ENCODE measurements at regions not wholly inside any gene's neighbourhood (a gene's known extent, or its start where the extent isn't known, plus 50 kb on each side); places are given as distances from the start of the nearest gene placed in this dataset.
"Not testable (repeated sequence)": the region's sequence is repeated elsewhere in the genome, so short reads cannot be mapped to it uniquely, and the experiment has no call there.

DNA sequence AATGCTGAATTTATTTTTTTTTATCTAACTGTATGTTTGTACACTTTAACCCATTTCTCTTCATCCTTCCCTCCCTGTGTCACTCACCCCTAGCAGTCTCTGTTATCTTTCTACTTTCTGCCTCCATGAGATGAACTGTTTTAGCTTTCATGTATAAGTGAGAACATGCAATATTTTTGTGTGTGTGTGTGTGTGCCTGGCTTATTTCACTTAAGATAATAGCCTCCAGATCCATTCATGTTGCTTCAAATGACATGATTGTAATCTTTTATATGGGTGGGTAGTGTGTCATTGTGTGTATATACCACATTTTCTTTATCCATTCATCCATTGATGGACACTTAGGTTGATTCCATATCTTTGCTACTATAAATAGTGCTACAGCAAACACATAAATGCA, 1023.9 kb downstream of the TLE1 start:
- Histone ChIP-seq H3K27me3 (ENCODE audit: insufficient read depth, low read length) (no peaks in the 10 kb centered on the region), H3K36me3 (ENCODE audit: insufficient read depth, low read length) (no peaks in the 10 kb centered on the region), H3K4me1 (ENCODE audit: control insufficient read depth, insufficient read depth, low read length, unreplicated experiment) (no peaks in the 10 kb centered on the region), H3K4me3 (ENCODE audit: low read depth, low read length) (no peak overlapping the region), H3K27ac (ENCODE audit: low read depth, low read length) (no peak overlapping the region), H3K79me2 (ENCODE audit: control insufficient read depth, insufficient read depth, low read length, unreplicated experiment) (no peaks in the 10 kb centered on the region), H2AFZ (ENCODE audit: low read length, unreplicated experiment) (no peak overlapping the region)

DNA sequence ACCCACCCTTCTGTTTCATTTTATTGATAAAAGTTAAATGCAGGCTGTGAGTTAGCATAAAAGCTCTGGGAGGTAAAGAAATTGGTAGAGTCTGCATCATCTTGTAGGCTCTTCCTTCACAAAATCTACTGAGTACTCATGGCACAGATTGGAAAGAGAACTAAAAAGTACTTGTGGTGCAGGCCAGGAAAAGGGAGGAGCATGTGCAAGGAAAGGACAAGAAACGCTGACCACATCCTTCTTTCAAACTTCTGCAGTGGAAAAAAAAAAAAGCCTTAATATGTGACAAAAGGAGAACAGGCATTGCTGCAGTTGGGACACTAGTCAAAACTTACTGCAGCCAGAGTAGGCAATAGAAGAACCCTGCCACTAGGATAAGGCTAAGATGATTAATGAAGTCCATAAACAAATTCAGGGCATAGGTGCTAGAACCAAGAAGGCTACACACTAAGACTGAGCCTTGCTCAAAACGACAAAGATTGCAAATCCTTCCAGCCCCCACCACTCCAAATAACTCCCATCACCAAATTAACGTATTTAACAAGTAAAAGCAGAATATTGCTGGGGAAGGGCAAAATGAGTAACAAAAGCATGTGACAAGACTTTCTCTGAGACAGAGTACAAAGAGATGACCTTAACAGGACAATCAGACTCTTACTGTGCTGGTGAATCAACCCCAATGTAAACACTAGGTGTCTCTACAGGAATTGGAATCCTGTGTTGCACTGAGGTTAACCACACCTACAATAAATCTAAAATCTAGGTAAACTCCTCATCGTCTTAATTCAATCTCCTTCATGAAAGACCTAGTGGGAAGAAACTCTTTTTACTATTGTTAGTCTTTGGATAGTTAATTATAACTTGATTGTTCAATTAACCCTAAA, 1024.8 kb downstream of the TLE1 start:
- Histone ChIP-seq H3K79me2 (ENCODE audit: control insufficient read depth, insufficient read depth, low read length, unreplicated experiment) (no peaks in the 10 kb centered on the region), H2AFZ (ENCODE audit: low read length, unreplicated experiment) (no peak overlapping the region), H3K36me3 (ENCODE audit: insufficient read depth, low read length) (no peaks in the 10 kb centered on the region), H3K4me3 (ENCODE audit: low read depth, low read length) (no peak overlapping the region), H3K4me1 (ENCODE audit: control insufficient read depth, insufficient read depth, low read length, unreplicated experiment) (no peaks in the 10 kb centered on the region), H3K27me3 (ENCODE audit: insufficient read depth, low read length) (no peaks in the 10 kb centered on the region), H3K27ac (ENCODE audit: low read depth, low read length) (no peak overlapping the region)

DNA sequence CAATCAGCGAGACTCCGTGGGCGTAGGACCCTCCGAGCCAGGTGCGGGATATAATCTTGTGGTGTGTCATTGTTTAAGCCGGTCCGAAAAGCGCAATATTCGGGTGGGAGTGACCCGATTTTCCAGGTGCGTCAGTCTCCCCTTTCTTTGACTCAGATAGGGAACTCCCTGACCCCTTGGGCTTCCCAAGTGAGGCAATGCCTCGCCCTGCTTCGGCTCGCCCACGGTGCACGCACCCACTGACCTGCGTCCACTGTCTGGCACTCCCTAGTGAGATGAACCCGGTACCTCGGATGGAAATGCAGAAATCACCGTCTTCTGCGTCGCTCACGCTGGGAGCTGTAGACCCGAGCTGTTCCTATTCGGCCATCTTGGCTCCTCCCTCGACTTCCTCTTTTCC, 1029.6 kb downstream of the TLE1 start:
- H3K27me3 ChIP-seq (ENCODE audit: insufficient read depth, low read length); H3K36me3 ChIP-seq (ENCODE audit: insufficient read depth, low read length); H3K27ac ChIP-seq (ENCODE audit: low read depth, low read length); H3K79me2 ChIP-seq (ENCODE audit: control insufficient read depth, insufficient read depth, low read length, unreplicated experiment); H2AFZ ChIP-seq (ENCODE audit: low read length, unreplicated experiment); H3K4me3 ChIP-seq (ENCODE audit: low read depth, low read length); H3K4me1 ChIP-seq (ENCODE audit: control insufficient read depth, insufficient read depth, low read length, unreplicated experiment): not testable (repeated sequence)

DNA sequence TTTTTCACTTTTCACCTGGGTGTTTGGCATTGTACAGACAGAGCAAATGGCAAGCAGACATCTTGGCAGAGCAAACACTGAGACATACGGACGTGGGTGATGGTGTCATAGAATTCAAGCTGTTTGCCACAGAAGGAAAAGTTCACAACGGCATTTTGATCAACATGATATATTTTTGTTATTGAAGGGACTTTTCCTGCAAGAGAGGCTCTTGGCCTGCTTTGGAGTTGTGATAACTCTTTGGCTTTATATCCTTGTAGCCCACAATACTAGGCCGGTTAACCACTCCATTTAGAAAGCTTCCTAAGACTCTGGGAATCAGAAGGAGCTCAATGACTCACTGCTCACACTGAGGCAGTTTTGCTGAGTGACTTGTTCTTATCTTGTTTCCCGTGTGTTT, 1038.3 kb downstream of the TLE1 start:
- Histone ChIP-seq H3K27me3 (ENCODE audit: insufficient read depth, low read length) (no peaks in the 10 kb centered on the region), H3K36me3 (ENCODE audit: insufficient read depth, low read length) (no peaks in the 10 kb centered on the region), H3K79me2 (ENCODE audit: control insufficient read depth, insufficient read depth, low read length, unreplicated experiment) (no peaks in the 10 kb centered on the region), H3K4me1 (ENCODE audit: control insufficient read depth, insufficient read depth, low read length, unreplicated experiment) (peaks cover 32% of the 10 kb centered on the region), H3K27ac (ENCODE audit: low read depth, low read length) (no peak overlapping the region), H3K4me3 (ENCODE audit: low read depth, low read length) (no peak overlapping the region), H2AFZ (ENCODE audit: low read length, unreplicated experiment) (peak overlapping the region; percentile 82)

DNA sequence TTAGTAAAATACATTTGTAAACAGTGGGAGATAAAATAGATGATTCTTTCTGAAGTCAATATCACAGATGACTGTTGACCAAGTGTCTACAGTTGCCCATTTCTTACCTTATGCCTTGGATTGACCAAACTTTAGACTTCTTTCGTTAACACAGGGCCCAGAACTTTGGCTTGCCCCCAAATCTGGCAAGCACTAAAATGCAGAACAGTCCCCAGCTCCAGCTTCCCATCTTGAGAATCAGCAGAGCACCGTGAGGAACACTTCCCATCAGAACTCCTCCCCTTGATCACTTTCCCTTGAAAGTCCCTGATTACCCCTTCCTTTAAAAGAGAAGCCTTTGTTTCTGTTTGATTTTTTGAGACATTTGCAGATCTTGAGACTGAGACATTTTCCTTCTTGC, 1039.9 kb downstream of the TLE1 start:
- peaks cover 32% of the 10 kb centered on the region for H3K4me1 ChIP-seq (ENCODE audit: control insufficient read depth, insufficient read depth, low read length, unreplicated experiment)
- H3K27ac ChIP-seq (ENCODE audit: low read depth, low read length) = peak overlapping the region; percentile 71
- H2AFZ ChIP-seq (ENCODE audit: low read length, unreplicated experiment) = no peak overlapping the region
- H3K4me3 ChIP-seq (ENCODE audit: low read depth, low read length) = no peak overlapping the region
- H3K79me2 ChIP-seq (ENCODE audit: control insufficient read depth, insufficient read depth, low read length, unreplicated experiment) = no peaks in the 10 kb centered on the region
- H3K36me3 ChIP-seq (ENCODE audit: insufficient read depth, low read length) = no peaks in the 10 kb centered on the region
- H3K27me3 ChIP-seq (ENCODE audit: insufficient read depth, low read length) = no peaks in the 10 kb centered on the region

DNA sequence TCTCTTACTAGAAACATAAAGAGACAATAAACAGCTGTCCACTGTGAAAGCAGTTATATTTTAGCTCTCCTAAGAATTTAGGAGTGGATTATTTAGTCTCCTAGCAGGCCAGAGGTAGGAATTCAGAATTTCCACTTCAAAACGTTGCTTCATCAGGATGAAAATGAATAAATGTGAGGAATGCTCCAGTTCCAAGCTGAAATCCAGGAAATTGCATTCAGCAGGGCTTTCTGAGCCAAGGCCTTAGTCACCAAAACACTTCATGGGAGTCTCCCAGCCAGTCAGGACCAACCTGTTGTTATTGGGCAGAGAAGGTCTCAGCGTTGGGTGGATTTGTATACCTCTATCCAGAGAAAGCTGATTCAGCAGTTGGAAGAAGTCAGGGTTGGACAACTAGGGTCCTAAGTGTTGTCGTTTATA, 1040.3 kb downstream of the TLE1 start:
- Histone ChIP-seq H2AFZ (ENCODE audit: low read length, unreplicated experiment) (no peak overlapping the region), H3K27ac (ENCODE audit: low read depth, low read length) (peak overlapping the region; percentile 71), H3K79me2 (ENCODE audit: control insufficient read depth, insufficient read depth, low read length, unreplicated experiment) (no peaks in the 10 kb centered on the region), H3K27me3 (ENCODE audit: insufficient read depth, low read length) (no peaks in the 10 kb centered on the region), H3K4me3 (ENCODE audit: low read depth, low read length) (no peak overlapping the region), H3K36me3 (ENCODE audit: insufficient read depth, low read length) (no peaks in the 10 kb centered on the region), H3K4me1 (ENCODE audit: control insufficient read depth, insufficient read depth, low read length, unreplicated experiment) (peaks cover 32% of the 10 kb centered on the region)

DNA sequence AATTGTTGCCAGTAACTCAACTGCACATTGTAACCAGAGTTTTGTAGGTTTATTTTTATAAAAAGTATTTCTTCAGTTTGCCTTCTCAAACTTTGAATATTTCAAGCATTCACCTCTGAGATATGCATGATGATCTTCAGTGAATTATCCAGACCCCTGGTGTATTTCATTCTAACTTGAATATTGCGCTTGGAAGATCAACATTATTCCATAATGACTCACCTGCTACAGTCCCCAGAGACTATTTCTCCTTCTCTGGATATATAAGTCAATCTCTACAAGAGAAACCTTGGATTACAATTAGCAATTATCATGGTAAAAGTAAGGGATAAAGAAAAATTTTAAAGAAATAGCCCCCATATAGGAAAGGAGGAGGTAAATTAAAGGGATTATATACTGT, 1041.0 kb downstream of the TLE1 start:
- H3K36me3 ChIP-seq (ENCODE audit: insufficient read depth, low read length) = no peaks in the 10 kb centered on the region
- H3K27ac ChIP-seq (ENCODE audit: low read depth, low read length) = peak overlapping the region; percentile 71
- no peaks in the 10 kb centered on the region for H3K27me3 ChIP-seq (ENCODE audit: insufficient read depth, low read length)
- no peaks in the 10 kb centered on the region for H3K79me2 ChIP-seq (ENCODE audit: control insufficient read depth, insufficient read depth, low read length, unreplicated experiment)
- H3K4me1 ChIP-seq (ENCODE audit: control insufficient read depth, insufficient read depth, low read length, unreplicated experiment) = peaks cover 32% of the 10 kb centered on the region
- H2AFZ ChIP-seq (ENCODE audit: low read length, unreplicated experiment) = no peak overlapping the region
- no peak overlapping the region for H3K4me3 ChIP-seq (ENCODE audit: low read depth, low read length)

DNA sequence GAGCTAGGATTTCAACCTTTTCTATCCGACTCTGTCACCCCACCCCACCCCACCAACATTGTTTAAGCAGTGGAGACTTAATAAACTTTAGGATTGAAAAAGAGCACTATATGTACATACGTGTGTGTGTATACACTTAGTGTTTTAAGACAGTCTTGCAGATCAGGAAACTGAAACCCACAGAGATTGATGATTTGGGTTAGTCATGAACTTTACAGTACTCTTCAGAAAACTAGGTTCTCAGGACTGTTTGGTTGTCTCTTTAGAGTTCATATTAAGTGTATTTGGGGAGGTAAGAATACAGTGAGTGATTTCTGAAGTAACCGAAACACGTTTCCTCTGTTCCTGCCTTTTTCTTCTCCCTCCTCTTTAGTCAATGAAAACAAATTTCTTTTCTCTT, 1043.1 kb downstream of the TLE1 start:
- Histone ChIP-seq H3K27ac (ENCODE audit: low read depth, low read length) (no peak overlapping the region), H3K27me3 (ENCODE audit: insufficient read depth, low read length) (no peaks in the 10 kb centered on the region), H3K79me2 (ENCODE audit: control insufficient read depth, insufficient read depth, low read length, unreplicated experiment) (no peaks in the 10 kb centered on the region), H2AFZ (ENCODE audit: low read length, unreplicated experiment) (no peak overlapping the region), H3K36me3 (ENCODE audit: insufficient read depth, low read length) (no peaks in the 10 kb centered on the region), H3K4me3 (ENCODE audit: low read depth, low read length) (no peak overlapping the region), H3K4me1 (ENCODE audit: control insufficient read depth, insufficient read depth, low read length, unreplicated experiment) (peaks cover 28% of the 10 kb centered on the region)

DNA sequence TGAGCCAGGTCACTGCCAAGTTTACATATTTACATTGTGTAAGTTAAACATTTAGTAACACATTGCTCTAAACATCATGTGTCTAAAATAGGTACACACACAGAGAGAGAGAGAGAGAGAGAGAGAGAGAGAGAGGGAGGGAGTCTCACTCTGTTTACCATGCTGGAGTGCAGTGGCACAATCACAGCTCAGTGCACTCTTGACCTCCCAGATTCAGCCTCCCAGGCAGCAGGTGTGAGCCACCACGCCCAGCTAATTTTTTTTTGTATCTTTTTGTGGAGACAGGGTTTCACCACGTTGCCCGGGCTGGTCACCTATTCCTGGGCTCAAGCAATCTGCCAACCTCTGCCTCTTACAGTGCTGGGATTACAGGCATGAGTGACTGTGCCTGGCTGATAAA, 1045.3 kb downstream of the TLE1 start:
- H3K4me1 ChIP-seq (ENCODE audit: control insufficient read depth, insufficient read depth, low read length, unreplicated experiment) = peaks cover 18% of the 10 kb centered on the region
- H3K36me3 ChIP-seq (ENCODE audit: insufficient read depth, low read length) = no peaks in the 10 kb centered on the region
- H3K27ac ChIP-seq (ENCODE audit: low read depth, low read length) = no peak overlapping the region
- H3K79me2 ChIP-seq (ENCODE audit: control insufficient read depth, insufficient read depth, low read length, unreplicated experiment) = no peaks in the 10 kb centered on the region
- no peak overlapping the region for H3K4me3 ChIP-seq (ENCODE audit: low read depth, low read length)
- H2AFZ ChIP-seq (ENCODE audit: low read length, unreplicated experiment) = no peak overlapping the region
- H3K27me3 ChIP-seq (ENCODE audit: insufficient read depth, low read length) = no peaks in the 10 kb centered on the region

DNA sequence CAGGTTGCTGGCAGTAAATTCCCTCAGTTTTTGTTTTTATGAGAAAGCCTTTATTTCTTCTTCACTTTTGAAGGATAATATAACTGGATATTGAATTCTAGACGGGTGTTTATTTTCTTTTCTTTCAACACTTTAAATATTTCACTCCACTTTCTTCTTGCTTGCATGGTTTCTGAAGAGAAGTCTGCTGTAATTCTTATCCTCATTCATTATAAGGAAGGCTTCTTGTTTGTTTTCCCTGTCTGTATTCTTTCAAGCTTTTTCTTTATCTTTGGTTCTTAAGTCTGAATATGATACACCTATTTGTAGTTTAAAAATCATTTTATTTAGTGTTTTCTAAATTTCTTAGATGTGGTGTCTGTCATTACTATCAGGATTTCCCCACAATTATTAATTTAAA, 1054.3 kb downstream of the TLE1 start:
- Histone ChIP-seq H3K4me1 (ENCODE audit: control insufficient read depth, insufficient read depth, low read length, unreplicated experiment) (no peaks in the 10 kb centered on the region), H3K79me2 (ENCODE audit: control insufficient read depth, insufficient read depth, low read length, unreplicated experiment) (no peaks in the 10 kb centered on the region), H3K27ac (ENCODE audit: low read depth, low read length) (no peak overlapping the region), H3K4me3 (ENCODE audit: low read depth, low read length) (no peak overlapping the region), H3K36me3 (ENCODE audit: insufficient read depth, low read length) (no peaks in the 10 kb centered on the region), H3K27me3 (ENCODE audit: insufficient read depth, low read length) (no peaks in the 10 kb centered on the region), H2AFZ (ENCODE audit: low read length, unreplicated experiment) (no peak overlapping the region)

DNA sequence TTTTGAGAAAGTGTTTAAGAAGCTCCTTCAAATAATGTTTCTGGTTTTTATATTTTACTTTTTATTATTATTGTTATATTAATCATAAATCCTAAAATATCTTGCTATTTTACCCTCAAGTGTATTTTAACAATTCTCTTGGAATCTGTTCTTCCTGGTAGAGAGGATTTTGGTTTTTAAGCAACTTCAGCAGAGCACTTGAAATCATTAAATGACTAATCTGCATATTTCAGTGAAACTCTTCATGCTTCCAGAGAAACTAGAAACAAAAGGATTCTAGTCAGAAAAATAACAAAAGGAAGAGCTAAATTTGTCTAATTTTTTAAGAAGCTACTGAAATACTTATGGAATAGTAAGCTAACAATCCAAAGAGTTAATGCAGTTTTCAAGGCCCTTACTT, 1057.3 kb downstream of the TLE1 start:
- Histone ChIP-seq H3K36me3 (ENCODE audit: insufficient read depth, low read length) (no peaks in the 10 kb centered on the region), H3K27me3 (ENCODE audit: insufficient read depth, low read length) (no peaks in the 10 kb centered on the region), H3K27ac (ENCODE audit: low read depth, low read length) (no peak overlapping the region), H2AFZ (ENCODE audit: low read length, unreplicated experiment) (no peak overlapping the region), H3K4me1 (ENCODE audit: control insufficient read depth, insufficient read depth, low read length, unreplicated experiment) (no peaks in the 10 kb centered on the region), H3K79me2 (ENCODE audit: control insufficient read depth, insufficient read depth, low read length, unreplicated experiment) (no peaks in the 10 kb centered on the region), H3K4me3 (ENCODE audit: low read depth, low read length) (no peak overlapping the region)
